ENCODE measurements at regions not wholly inside any gene's neighbourhood (a gene's known extent, or its start where the extent isn't known, plus 50 kb on each side); places are given as distances from the start of the nearest gene placed in this dataset.
"Not testable (repeated sequence)": the region's sequence is repeated elsewhere in the genome, so short reads cannot be mapped to it uniquely, and the experiment has no call there.

DNA sequence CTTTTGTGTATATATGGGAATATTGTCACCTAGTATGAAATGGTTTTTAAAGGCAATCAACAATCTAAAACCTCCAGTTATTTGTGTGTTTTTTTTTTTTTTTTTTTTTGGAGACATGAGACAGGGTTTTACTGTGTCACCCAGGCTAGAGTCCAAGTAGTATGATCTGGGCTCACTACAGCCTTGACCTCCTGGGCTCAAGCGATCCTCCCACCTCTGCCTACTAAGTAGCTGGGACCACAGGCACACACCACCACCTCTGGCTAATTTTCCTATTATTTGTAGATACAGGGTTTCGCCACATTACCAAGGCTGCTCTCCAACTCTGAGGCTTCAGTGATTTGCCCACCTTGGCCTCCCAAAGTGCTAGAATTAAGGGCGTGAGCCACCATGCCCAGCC is 349.9 kb downstream of the UTRN start:
- Histone ChIP-seq H3K56ac (ENCODE audit: insufficient read length, low read depth, low read length) (no peak overlapping the region), H2BK12ac (ENCODE audit: insufficient read length, low read depth, low read length) (no peak overlapping the region), H2AFZ (ENCODE audit: low read length) (no peak overlapping the region), H3K4me2 (ENCODE audit: insufficient read depth, insufficient read length, low read length) (no peak overlapping the region), H2AK5ac (ENCODE audit: insufficient read length, low read length) (no peak overlapping the region), H4K8ac (replicated peaks; ENCODE audit: insufficient read length, low read depth, low read length) (no peak overlapping the region), H3K27me3 (ENCODE audit: insufficient read depth, low read length) (no peaks in the 10 kb centered on the region), H3K18ac (ENCODE audit: insufficient read length, low read depth, low read length) (no peak overlapping the region), H3K14ac (ENCODE audit: insufficient read depth, low read length) (no peak overlapping the region), H3K79me2 (ENCODE audit: insufficient read depth, low read length) (no peaks in the 10 kb centered on the region), H3T11ph (ENCODE audit: low read length) (no peak overlapping the region), H3K4ac (ENCODE audit: low read depth, low read length) (no peak overlapping the region), H3K23me2 (ENCODE audit: insufficient read length, low read depth, low read length, poor library complexity, severe bottlenecking) (no peaks in the 10 kb centered on the region), H3K79me1 (ENCODE audit: insufficient read depth, low read depth, low read length, poor library complexity, severe bottlenecking) (no peaks in the 10 kb centered on the region), H4K20me1 (ENCODE audit: control insufficient read depth, insufficient read depth, insufficient read length) (no peaks in the 10 kb centered on the region), H3K23ac (ENCODE audit: insufficient read length, low read depth, low read length) (no peak overlapping the region), H3K9ac (ENCODE audit: extremely low read depth, insufficient read length, low read length) (no peak overlapping the region), H2BK20ac (ENCODE audit: low read depth, low read length, poor library complexity, severe bottlenecking) (no peak overlapping the region), H4K5ac (ENCODE audit: insufficient read length, low read depth, low read length) (no peak overlapping the region), H3K9me3 (ENCODE audit: control insufficient read depth, low read depth, low read length) (no peaks in the 10 kb centered on the region), H2BK120ac (ENCODE audit: low read depth, low read length, poor library complexity, severe bottlenecking) (no peak overlapping the region), H2BK15ac (ENCODE audit: low read depth, low read length) (no peak overlapping the region), H3K27ac (ENCODE audit: insufficient read length, low read depth, low read length) (no peak overlapping the region), H2BK5ac (ENCODE audit: insufficient read length, low read length) (no peak overlapping the region), H4K91ac (ENCODE audit: insufficient read length, low read depth, low read length) (no peak overlapping the region), H3K4me1 (ENCODE audit: insufficient read depth, low read length) (peaks cover 4% of the 10 kb centered on the region; the same call in 1 of the 2 replicates)
- no peaks in the 10 kb centered on the region for H3K27me3 Mint-ChIP-seq (ENCODE audit: low read depth)
- WGBS (ENCODE audit: extremely low coverage, insufficient read length, low lambda C conversion rate): no CpG with 5 or more reads among the region's 3 CpGs
- H3K27ac Mint-ChIP-seq: no peak overlapping the region
- H3K9me3 Mint-ChIP-seq: no peaks in the 10 kb centered on the region
- peaks cover 0 to 2% (median 0%) of the 10 kb centered on the region in 3 experiments; a peak in 1 of 7 replicates for H3K36me3 Mint-ChIP-seq (ENCODE audit: insufficient read depth in 1 of 3, low read depth in 3 of 3)
- DNase-seq: no peak
- H3K4me3 Mint-ChIP-seq: no peak overlapping the region
- H3K4me1 Mint-ChIP-seq: peaks cover 16 to 27% of the 10 kb centered on the region in 2 experiments
- no peak for TF ChIP-seq CTCF (conservative IDR thresholded peaks at IDR 0.05)

DNA sequence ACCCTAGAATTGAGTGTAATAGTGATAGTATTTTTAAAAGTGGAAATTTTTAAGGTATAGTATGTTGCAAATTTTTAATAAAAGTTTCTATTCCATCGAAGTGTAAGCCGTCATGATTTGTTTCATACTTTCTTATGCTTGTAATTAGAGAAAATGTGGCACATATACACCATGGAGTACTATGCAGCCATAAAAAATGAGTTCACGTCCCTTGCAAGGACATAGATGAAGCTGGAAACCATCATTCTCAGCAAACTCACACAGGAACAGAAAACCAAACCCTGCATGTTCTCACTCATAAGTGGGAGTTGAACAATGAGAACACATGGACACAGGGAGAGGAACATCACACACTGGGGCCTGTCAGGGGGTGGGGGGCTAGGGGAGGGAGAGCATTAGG is 350.9 kb downstream of the UTRN start:
- H4K5ac ChIP-seq (ENCODE audit: insufficient read length, low read depth, low read length); H2AFZ ChIP-seq (ENCODE audit: low read length); H4K91ac ChIP-seq (ENCODE audit: insufficient read length, low read depth, low read length); DNase-seq; H3K4me2 ChIP-seq (ENCODE audit: insufficient read depth, insufficient read length, low read length); H3K14ac ChIP-seq (ENCODE audit: insufficient read depth, low read length); H2BK120ac ChIP-seq (ENCODE audit: low read depth, low read length, poor library complexity, severe bottlenecking); H3K9me3 Mint-ChIP-seq; H2BK12ac ChIP-seq (ENCODE audit: insufficient read length, low read depth, low read length); H3K18ac ChIP-seq (ENCODE audit: insufficient read length, low read depth, low read length); H3K4me3 Mint-ChIP-seq; H3K4ac ChIP-seq (ENCODE audit: low read depth, low read length); H2BK15ac ChIP-seq (ENCODE audit: low read depth, low read length); H3K27me3 Mint-ChIP-seq (ENCODE audit: low read depth); H3K79me2 ChIP-seq (ENCODE audit: insufficient read depth, low read length); H3K36me3 Mint-ChIP-seq (ENCODE audit: insufficient read depth in 1 of 3, low read depth in 3 of 3); H3K27me3 ChIP-seq (ENCODE audit: insufficient read depth, low read length); H3K4me1 ChIP-seq (ENCODE audit: insufficient read depth, low read length); H3K9me3 ChIP-seq (ENCODE audit: control insufficient read depth, low read depth, low read length); H2BK5ac ChIP-seq (ENCODE audit: insufficient read length, low read length); H2BK20ac ChIP-seq (ENCODE audit: low read depth, low read length, poor library complexity, severe bottlenecking); H3T11ph ChIP-seq (ENCODE audit: low read length); H3K56ac ChIP-seq (ENCODE audit: insufficient read length, low read depth, low read length); H3K27ac ChIP-seq (ENCODE audit: insufficient read length, low read depth, low read length); H3K23ac ChIP-seq (ENCODE audit: insufficient read length, low read depth, low read length); H4K8ac ChIP-seq (replicated peaks; ENCODE audit: insufficient read length, low read depth, low read length); H3K27ac Mint-ChIP-seq; H2AK5ac ChIP-seq (ENCODE audit: insufficient read length, low read length); H3K79me1 ChIP-seq (ENCODE audit: insufficient read depth, low read depth, low read length, poor library complexity, severe bottlenecking); H3K23me2 ChIP-seq (ENCODE audit: insufficient read length, low read depth, low read length, poor library complexity, severe bottlenecking); H4K20me1 ChIP-seq (ENCODE audit: control insufficient read depth, insufficient read depth, insufficient read length); H3K9ac ChIP-seq (ENCODE audit: extremely low read depth, insufficient read length, low read length): not testable (repeated sequence)
- WGBS (ENCODE audit: extremely low coverage, insufficient read length, low lambda C conversion rate): no CpG with 5 or more reads among the region's 3 CpGs
- H3K4me1 Mint-ChIP-seq: peaks cover 12 to 22% of the 10 kb centered on the region in 2 experiments

All from H9 (cell line).